Tibial nerve (tissue), 3 donors: ENCODE measurements at regions not wholly inside any gene's neighbourhood (a gene's known extent, or its start where the extent isn't known, plus 50 kb on each side); places are given as distances from the start of the nearest gene placed in this dataset.

Experiments
- POLR2A ChIP-seq, 2 donors: fragments of 450-650 bp; IDR thresholded peaks; one replicate each; pipeline ENCODE4 v1.6.1; 2017; ENCODE audit warnings: antibody characterized with exemption in 2 of 2, mild to moderate bottlenecking in 2 of 2, moderate library complexity in 2 of 2
- TF ChIP-seq, protein P1 (sequence below), 5 experiments: fragments of 200-600 bp in 3 of 5; fragments of 450-650 bp in 2 of 5; sonication (generic) in 3 of 5; IDR thresholded peaks; one replicate each; pipeline ENCODE4 v1.5.1; 2016 to 2019; ENCODE audit warnings: antibody characterized with exemption in 5 of 5, mild to moderate bottlenecking in 3 of 5, moderate library complexity in 2 of 5

DNA sequence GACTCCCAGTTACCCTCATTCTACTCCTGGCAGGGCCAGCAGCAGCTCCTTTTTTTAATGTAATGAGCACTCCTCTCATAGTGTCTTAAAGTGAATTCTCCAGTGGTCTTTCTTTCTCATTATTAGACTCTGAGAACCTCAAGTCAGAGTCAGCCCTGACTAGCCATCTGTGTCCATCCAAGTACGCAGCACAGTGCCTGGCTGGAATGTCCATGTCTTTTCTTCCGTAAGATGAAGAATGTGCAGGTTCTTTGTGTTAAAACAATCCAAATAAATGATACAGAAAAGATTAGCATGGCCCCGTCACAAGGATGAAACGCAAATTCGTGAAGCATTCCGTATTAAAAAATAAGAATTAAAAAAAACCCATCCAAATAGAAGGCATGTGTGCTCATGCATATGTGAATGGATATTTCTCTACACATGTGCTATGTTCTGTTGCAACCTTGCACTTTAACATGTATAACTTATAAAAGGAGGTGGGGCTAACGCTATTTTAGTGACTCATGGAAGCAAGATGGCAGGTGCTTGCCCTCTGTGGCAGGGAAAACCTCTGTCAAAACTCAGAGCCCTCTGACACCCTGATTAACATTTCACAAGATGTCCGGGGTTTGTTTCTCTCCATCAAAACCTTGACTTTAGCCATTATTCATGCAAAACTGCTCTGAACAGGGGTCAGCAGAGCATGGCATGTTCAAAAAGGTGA lies 170.7 kb upstream of the TOPAZ1 start:
- no peak for TF ChIP-seq POLR2A (IDR thresholded peaks at IDR 0.05)
- TF ChIP-seq, protein P1, sequence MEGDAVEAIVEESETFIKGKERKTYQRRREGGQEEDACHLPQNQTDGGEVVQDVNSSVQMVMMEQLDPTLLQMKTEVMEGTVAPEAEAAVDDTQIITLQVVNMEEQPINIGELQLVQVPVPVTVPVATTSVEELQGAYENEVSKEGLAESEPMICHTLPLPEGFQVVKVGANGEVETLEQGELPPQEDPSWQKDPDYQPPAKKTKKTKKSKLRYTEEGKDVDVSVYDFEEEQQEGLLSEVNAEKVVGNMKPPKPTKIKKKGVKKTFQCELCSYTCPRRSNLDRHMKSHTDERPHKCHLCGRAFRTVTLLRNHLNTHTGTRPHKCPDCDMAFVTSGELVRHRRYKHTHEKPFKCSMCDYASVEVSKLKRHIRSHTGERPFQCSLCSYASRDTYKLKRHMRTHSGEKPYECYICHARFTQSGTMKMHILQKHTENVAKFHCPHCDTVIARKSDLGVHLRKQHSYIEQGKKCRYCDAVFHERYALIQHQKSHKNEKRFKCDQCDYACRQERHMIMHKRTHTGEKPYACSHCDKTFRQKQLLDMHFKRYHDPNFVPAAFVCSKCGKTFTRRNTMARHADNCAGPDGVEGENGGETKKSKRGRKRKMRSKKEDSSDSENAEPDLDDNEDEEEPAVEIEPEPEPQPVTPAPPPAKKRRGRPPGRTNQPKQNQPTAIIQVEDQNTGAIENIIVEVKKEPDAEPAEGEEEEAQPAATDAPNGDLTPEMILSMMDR (IDR thresholded peaks at IDR 0.05), result no peak
